HG03095 (cell line): ENCODE measurements at regions not wholly inside any gene's neighbourhood (a gene's known extent, or its start where the extent isn't known, plus 50 kb on each side); places are given as distances from the start of the nearest gene placed in this dataset.

ENCODE experiments used
- ATAC-seq: cut with Tn5 transposase; IDR thresholded peaks from one replicate; pipeline ENCODE4 v1.9.1; 2021; ENCODE audit warnings: moderate library complexity; ENCODE audit not compliant: unreplicated experiment

DNA sequence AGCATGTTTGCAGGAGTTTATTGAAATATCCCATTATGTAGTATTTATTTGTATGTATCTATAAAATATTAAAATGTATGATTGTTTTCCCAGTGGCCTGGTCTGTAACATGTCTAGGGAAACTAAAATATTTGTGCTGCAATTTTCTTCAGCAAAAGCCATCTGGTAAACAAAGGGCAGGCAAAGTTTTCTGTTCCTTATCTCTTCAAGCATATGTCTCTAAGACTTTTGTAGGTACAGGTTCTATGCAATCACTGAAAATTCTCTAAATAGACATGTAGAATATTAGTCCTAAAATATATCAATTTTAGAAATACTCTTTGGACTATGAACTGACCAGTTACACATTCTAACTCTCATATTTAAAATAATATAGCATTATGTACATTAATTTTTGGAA is 585.8 kb upstream of the RGS18 start:
- ATAC-seq: no peak

DNA sequence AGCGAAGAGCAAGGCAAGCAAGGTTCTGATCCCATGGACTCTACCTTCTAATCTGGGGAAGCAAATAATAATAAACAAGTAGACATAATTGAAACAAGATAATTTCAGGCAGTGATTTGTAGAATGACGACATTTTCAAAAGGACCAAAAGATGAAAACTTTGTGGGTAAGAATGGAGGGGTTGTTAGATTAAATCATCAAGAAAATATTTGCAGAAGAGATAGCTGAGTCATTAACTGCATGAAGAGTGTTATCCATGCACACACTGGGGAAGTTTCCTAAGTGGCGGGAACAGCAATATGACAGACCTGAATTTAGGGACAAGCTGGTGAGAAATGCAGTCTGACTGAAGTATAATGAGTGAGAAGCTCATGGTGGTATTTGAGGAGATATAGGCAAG is 583.1 kb upstream of the RGS18 start:
- ATAC-seq: no peak

DNA sequence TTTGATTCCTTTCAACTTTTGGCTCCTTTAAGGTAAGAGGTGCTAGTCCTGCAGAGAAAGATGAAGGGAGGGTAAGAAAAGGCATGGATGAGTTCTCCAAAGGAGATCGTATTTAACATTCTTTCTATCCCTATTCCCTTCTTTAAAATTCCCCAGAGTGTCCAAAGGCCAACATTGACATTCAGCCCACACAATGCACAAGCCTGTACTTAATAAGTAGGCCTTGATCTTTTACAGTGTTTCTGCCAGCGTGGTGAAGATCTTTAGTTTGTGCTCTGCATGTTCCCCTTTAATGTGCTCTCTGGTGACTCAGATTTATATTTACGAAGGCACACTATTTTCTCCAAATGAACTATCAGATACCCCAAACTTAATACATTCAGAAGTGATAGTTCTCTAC is 582.5 kb upstream of the RGS18 start:
- no peak for ATAC-seq

DNA sequence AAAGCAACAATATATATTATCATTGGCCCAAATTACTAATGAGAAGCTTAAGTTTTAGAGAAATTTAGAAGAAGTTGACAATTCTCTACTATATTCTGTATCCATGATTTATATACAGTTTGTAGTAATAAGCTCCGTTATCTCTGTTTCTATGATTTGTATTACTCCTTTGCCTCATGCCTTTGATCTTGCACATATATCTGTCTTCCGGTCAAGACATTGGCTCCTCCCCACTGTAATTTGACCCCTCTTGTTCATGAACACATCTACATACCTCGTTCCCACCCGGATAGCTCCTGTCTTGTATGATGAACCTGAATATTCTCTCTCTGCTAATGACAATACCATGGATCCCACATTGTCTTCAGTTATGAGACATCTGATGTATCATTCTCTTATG is 581.0 kb upstream of the RGS18 start:
- no peak for ATAC-seq

DNA sequence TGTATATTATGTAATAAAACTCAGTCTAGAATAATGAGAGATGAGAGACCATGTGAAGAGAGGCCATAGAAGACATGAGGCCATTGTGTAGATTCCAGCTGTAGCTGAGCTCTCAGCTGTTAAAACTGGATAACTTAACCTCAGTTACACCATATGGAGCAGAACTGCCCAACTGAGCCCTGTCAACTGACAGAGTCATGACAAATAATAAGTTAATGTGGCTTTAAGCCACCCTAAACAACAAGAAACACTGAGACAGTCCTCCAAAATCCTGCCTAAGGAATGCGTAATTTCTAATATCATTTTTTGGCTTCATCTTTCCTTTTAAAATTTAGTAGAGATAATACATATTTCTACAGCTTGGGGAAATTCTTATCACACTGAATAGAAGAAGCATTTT is 580.0 kb upstream of the RGS18 start:
- no peak for ATAC-seq

DNA sequence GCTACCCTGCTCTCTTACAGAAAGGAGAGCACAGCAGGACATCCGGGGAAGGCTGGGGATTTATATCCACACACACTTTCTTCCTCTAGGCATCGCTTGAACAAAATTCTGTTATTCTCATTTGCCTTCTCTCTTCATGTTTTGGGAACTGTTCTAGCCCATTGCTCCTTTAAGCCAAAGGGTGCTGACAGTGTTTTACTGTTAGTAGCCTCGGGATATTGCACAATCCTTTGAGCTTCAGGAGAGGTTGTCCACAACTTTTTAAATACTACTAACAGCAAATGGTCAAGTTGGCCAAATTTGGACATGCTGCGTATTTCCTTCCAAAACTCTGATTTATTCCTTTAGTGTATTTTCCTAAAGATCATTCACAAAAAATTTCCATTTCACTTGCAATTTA is 579.2 kb upstream of the RGS18 start:
- no peak for ATAC-seq

DNA sequence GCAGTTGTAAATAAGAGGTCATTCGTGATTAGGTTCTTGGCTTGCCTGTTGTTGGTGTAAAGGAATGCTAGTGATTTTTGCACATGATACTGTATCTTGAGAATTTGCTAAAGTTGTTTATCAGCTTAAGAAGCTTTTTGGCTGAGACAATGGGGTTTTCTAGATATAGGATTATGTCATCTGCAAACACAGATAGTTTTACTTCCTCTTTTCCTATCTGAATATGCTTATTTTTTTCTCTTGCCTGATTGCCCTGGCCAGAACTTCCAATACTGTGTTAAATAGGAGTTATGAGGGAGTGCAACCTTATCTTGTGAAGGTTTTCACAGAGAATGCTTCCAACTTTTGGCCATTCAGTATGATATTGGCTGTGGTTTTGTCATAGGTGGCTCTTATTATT is 576.1 kb upstream of the RGS18 start:
- peak; percentile 87 for ATAC-seq

DNA sequence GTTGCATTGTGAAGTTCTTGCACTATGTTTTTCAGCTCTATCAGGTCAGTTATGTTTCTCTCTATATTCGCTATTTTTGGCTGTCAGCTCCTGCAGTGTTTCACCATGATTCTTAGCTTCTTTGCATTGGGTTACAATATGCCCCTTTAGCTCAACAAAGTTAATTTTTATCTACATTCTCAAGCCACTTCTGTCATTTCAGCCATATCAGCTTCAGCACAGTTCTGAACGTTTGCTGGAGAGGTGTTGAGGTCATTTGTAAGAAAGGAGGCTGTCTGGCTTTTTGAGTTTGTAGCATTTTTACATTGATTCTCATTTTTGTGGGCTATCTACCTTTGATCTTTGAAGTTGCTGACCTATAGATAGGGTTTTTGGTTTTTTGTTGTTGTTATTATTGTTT is 573.2 kb upstream of the RGS18 start:
- ATAC-seq: no peak

DNA sequence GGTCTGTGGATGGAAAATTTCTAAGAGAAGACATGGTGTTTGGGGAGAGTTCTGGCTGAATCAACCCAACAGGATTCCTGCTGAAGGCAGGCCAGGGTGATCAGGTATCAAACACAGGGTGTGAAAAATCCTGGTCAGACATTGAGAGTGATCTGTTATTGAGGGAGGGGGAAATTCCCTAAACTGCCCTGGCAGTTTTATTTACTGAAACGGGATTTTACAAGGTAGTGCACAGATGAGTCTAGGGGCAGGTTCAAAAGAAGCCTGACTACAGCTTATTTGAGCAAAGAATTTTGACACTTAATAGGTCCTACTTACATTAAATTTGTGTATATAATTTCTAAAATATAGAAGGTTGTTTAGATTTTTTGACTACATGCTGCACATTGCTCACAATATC is 569.4 kb upstream of the RGS18 start:
- no peak for ATAC-seq

DNA sequence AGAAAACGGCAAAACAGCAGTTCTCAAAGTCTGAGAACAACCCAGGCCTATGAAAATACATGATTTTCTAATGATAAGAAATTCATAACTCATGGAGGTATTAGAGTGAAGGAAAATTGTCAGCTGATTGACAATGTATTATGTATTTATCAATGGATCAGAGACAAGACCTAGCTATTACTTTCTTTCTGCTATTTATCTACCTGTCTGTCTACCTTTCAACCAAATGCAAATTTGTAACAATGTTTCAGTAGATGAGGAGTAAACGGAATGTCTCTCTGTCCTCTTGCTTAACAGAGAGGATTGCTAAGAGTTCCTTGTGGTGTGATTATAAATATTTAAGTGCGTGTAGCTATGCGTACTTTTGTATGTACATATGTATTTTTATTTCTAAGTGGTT is 568.7 kb upstream of the RGS18 start:
- no peak for ATAC-seq

DNA sequence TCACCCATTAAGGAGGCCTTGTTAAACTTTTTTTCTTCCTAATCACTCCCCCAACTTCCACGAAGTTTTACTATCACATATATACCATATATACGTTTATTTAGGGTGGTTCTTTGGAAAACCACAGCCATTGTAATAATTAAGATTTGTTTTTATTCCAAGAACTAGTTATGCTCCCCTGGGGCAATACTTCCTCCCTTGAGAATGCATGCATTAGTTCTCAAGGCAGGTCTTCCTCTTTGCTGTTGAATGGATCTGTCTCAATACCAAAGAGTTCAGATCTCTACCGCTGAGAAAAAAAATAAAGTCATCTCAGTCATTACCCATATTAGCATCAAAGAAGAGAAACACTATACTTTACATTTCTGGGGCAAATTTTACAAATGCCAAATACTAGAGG is 567.7 kb upstream of the RGS18 start:
- ATAC-seq: no peak

DNA sequence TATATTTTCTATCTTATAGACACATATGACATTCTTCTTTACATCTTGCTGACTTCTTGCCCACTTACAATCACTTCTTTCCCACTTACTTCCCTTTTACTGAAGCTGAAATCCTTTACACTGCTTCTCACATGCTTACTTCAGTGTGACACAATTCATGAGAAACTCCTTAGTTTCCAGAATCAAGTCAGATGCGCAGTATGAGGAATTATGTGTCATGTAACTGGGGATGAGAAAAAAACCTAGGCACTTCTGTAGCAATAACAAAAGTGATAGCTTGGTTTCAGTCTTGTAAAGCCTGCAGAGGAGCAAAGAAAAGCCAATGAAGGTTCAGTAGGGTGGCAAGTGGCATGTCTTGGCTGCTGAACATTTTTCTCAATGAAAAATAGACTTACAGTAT is 566.2 kb upstream of the RGS18 start:
- ATAC-seq: no peak

DNA sequence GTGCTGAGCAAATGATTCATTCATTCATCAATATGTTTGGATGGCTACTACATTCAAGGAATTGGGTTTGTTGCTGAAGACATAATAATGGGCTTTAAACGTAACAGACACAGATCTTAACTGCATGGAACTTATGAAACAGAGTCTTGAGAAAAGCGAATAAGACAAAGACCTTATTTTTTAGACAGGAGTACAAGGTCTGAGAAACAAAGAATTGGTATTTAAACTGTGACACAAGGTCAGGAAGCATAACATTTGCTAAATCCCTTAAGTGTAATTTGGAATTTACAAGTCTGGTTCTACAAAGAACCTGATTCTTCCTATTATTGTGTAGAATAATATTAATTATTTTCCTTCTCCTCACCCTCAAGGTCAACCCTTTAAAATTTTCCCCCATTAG is 565.4 kb upstream of the RGS18 start:
- no peak for ATAC-seq

DNA sequence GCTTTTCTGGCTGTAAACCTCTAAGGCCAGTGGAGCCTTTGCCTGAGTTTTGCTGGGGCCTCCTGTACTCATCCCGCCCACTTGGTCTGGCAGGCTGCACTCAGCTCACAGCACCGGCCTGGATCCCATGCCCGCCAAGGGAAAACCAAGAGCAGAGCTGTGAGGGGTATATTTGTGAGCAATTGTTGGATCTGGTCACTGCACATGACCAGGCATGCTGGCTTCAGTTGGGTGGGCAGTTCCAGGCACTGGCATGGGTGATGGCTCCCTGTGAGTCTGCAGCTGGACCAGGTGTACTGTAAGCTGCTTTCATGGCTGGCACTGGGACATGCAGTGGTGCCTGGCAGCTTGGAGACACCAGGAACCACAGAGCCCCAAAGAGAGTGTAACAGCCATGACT is 563.1 kb upstream of the RGS18 start:
- ATAC-seq: no peak

DNA sequence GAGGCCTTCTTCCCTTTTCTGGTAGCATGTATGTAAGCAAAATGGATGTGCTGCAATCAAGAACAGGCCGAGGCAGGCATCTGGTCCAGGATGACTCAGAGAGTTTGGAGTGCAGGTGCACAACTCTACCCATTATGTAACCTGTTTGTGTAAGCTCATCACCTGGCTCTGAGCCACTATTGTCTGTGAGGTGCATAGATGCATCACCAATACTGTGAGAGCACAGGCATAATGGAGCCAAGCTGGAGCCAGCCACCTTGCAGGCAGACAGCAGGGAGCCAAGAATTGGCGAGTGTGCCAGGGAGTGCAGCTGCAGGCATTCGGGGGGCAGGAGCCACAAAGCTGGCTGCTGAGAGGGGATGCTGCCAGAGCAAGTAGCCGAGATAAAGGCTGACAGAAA is 549.9 kb upstream of the RGS18 start:
- ATAC-seq: no peak

DNA sequence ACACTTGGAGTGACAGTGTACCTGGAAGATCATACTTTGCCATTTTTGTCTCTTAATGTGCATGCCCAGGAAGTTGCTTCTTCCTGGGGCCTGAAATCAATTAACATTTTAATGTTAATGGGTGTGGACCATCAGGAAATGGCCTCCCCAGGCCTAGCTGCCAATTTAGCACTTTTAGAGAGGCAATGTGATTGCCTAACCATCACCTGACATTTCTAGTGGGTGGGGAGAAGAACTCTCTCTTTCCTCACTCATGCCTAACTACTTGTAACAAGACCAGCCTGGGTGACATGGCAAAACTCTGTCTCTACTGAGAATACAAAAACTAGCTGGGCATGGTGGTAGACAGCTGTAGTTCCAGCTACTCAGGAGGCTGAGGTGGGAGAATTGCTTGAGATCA is 549.0 kb upstream of the RGS18 start:
- ATAC-seq: no peak

DNA sequence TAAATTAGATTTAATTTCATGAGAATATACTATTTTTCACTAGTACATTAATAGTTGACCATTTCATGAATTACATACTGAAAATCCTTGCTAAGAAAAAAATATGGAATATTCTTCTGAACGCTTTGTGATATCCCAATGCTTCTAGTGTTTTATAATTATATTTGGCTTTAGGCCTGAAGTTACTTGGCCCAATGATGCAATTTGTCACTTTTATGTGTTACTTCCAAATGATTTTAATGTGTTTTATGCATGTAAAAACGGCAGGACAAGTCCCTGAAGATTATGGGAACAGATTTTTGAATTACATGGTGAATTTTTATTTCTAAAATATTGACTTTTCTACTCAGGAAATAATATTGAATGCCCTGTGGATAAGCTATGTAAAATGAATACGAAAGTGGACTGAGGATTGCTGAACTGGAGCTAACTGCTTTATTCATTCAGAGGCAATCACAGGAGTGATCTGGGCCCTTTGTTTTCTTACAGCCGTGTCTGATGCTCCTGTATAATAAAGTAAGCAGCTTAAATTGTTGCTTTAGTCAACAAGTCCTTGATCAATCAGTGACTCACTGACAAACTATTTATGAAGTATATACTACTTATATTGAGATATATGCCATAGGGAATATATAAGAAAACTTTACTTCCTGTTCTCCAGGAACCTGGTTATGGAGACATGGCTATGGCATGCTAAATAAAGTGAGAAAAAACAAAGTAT is 543.0 kb upstream of the RGS18 start:
- ATAC-seq: no peak

DNA sequence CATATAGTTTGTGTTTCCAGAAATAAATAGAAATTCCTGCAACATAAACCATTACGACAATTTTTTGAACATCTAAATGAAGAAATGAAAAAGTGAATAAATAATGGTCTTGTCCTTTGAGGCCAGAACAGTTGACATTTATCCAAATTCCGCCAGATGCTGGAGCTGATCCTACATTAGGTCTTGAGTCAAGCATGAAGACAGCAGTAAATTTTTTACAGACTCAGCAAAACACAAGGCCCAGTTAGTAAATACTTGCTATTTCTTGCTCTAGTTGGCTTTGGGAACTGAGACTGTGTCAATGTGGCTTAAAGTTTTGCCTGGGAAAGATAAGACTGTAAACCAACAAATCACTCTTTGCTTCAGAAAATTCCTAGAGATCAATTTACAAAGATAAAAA is 540.1 kb upstream of the RGS18 start:
- no peak for ATAC-seq

DNA sequence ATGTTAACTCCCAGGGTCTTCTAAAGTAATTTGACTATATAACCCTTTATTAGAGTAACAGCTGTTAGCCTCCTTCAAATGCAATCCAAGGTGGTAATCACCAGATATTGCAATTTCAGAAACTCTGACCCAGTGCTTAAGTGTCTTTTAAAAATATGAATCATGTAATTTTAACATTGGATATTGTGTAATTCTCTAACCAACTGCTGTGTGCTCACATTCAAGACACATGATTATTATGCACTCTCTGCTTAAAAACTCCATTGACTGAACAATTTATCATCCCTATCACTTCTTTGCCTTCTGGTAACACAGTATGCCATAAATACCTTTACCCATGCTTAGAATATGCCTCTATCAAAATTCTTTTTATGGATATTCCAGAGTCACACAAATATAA is 537.4 kb upstream of the RGS18 start:
- ATAC-seq: no peak

DNA sequence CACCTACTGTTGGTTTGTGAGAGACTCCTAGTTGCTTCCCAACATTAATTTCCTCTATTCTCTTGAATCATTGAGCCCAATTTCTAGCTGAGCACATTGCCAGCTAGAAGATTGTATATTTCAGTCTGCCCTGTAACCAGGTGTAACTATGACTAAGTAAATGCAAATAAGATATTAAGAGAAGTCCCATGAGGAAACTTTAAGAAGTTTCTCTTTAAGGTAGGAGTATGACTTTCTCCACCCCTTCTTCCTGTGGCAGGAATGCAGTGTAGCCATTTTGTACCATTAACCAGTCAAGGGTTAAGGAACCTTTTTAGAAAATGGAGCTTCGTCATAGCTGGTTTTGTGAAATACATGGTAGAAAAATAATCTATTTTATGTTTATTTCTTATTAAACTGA is 534.2 kb upstream of the RGS18 start:
- no peak for ATAC-seq

DNA sequence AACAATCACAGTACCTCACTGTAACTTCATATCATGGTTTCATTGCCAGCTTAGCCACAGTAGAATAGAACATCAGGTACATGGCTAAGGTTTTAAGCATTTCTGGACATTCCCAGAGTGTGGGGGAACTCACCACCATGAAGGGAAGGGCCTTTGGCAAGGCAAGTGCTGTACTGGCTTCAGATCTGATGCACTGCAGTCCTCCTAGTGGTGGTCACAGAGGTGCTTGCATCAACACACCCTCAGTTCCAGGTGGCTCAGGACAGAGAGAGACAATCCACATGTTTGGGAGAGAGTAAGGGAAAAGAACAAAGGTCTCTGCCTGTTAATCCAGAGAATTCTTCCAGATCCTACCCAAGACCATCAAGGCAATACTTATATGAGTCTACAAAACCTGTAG is 528.4 kb upstream of the RGS18 start:
- ATAC-seq: no peak

DNA sequence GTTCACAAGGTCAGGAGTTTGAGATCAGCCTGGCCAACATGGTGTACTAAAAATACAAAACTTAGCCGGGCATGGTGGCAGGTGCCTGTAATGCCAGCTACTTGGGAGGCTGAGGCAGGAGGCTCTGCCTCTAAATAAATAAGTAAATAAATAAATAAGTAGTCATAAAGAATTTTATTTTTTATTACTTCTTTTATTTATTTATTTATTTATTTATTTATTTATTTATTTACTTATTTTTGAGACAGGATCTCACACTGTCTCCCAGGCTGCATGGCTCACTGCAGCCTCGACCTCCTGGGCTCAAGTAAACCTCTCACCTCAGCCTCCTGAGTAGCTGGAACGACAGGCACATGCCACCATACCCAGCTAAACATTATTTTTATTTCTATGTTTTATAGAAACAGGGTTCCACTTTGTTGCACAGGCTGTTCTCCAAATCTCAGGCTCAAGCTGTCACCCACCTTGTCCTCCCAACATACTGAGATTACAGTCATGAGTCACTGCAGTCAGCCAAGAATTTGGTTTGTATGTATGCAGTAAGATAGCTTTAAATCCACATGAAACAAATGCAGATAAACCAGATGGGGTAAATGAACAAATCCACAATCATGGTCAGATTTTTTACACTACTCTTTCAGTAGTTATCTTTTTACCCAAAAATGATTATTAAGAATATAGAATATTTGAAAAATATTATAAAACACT is 523.3 kb upstream of the RGS18 start:
- no peak for ATAC-seq

DNA sequence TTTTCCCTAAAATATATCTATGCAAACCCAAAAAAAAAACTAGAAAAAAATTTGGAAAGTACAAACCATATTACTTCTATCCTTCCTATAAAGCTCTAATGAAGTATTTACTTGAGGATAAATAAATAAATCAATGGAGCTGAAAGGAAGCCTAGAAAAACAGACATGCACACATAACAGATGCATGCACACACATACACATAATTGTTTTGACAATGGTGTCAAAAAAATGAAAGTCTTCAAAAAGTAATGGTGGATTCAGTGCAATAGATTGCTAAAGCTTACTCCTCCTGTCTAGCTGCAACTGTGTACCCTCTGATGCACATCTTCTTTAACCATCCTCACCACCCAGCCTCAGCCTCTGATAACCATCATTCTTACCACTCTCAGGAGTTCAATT is 521.9 kb upstream of the RGS18 start:
- no peak for ATAC-seq
